COLO668 (cell line): ENCODE measurements at regions not wholly inside any gene's neighbourhood (a gene's known extent, or its start where the extent isn't known, plus 50 kb on each side); places are given as distances from the start of the nearest gene placed in this dataset.

ENCODE experiments used
- DNase-seq: peaks from one replicate; lab custom pipeline; 2025; ENCODE audit not compliant: unreplicated experiment; lab: John Stamatoyannopoulos, UW

DNA sequence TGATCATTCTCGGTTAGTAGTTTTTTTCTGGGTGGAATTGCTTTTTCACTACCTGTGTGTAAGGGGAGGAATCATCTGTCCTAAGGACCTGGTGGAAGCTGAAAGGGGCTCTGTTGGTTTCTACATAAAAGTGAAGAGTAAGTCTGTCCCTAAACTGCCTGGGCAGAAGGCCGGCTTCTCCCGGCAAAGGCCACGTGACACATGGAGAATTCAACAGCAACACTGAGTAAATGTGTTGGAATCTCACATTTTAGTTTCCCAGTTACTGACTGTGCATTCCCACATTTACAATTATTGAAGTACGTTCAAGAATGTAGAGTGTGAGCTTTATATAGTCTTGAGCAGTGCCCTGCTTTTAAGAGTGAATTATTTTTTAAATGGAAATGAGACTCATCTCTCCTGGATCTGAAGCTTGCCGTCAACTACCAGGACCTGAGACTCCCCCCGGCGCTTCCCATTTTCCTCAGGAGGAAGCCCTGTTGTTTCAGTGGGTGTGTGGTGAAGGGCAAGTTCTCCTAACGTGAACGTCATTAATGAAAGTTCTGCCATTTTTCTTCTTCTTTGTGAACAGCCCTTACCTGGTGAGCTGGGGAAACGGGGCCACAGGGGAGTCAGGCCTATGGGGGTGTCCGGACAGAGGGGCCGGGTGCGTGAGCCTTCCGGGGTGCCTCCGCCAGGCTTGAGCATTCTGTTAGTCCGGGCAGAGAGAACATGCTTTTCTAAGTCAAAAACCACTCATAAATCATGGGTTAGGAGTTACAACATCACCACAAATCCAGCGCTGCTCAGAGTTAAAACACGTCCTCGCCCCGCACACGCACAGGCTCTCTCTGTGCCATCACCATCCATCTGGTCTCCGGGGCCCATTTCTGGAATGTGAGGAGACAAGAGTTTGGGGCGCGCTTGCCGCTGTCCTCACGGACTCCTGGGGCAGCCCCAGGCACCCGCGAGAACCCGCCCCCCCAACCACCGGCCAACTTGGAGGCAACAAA, 56.6 kb upstream of the SMOC2 start:
- no peak for DNase-seq

DNA sequence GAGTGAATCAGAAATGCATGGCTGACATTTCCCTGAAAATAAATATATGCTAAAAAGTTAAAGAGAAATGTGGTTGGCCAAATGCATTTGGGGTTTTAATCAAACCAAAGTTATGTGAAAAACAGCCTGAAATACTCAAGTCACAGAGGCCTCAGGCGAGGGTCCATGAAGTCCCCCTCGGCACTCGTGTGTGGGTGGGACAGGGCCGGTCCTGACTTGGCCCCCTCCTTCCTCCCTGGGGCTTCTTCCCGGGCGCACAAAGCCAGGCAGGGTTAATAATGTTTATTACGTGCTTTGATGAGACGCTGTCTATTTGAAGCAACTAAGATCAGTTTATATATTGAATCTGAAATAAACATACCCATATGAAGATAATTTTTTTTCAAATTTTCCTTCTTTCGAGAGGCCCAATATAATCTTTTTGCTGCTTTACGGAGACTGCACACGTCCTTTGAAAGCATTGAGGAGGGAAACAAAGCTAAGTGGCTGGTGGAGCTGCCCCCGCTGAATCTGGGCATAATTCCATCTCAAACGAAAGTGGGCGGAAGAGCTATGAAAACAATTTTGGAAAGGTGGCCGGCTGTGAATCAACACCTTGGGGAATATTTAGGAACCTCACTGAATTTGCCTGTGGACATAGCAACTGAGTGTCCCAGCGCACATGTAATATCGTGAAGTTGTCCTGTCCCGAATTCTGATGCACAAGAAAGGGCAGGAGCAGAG, 55.8 kb upstream of the SMOC2 start:
- DNase-seq: no peak

DNA sequence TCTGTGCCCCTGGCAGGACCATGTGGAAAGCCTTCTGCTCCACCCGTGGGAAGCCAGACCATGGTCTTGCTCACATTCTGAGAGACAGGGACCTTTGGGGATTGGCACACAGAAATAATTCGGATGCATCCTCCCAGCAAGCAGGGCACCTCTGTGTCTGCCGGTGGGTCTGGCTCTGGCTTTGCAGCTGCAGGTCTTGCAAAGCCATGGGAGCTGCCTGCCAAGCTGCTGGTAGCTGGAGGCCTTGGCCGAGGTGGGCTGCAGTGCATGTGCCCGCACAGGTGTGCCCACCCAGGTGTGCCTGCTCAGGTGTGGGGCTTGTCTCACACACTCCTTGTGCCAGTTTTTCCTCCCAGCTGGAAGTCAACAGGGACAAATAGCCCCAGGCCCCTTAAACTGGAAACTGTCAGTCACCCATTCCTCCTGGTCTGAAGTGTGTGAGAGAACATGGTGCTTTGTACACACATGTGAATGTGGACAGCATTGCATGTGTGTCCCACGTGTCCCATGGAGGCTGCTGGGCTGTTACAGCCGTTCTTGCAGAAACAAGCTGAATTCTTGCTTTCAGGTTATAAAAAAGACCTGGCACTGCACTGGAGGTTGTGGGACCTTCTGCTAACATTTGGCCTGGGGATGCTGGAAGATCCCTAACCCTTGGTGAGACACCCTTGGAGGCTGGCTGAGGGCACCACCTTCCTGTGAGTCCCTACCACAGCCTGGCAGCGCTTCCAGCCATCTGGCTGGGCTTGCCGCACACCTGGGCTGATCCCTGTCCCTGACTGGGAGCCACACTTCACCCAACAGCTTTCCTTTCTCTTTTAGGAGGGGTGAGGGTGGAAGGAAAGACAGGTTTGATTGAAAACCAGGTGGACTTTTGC, 54.9 kb upstream of the SMOC2 start:
- peak; percentile 44 for DNase-seq

DNA sequence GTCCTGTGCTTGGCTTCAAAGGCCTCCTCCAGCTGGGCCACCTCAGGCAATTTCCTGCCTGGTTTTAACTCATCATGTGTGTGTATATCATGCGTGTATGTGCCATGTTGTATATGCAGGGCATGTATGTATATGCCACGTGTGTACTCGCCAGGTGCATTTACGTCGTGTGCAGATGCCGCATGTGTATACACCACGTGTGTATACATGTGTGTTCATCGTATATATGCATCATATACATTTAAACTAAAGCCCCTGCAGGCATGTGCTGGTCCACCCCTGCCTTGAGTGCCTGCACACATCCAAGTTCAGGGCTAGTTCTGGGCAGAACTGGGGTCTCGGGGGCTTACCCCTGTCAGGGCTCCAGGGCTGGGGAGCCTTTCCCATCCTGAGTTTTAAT, 54.0 kb upstream of the SMOC2 start:
- DNase-seq: no peak

DNA sequence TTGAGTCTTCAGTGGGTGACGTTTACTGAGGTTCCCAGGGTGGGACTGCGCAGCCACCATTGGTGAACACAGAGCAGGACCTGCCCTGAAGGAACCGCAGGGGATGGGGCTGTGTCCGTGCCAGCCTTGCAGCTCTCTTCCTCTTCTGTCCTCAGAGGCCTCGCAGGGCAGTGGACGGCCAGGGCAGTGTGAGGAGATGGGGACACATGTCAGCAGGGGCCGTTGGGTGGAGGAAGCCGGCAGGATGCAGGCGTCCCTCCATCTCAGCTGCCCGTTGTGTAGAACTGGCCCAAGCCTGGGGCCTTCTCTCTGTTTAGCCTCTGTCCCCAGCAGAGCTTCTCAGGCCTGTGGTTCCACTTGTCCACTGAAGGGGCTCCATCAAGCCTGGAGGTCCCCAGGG, 53.6 kb upstream of the SMOC2 start:
- no peak for DNase-seq

DNA sequence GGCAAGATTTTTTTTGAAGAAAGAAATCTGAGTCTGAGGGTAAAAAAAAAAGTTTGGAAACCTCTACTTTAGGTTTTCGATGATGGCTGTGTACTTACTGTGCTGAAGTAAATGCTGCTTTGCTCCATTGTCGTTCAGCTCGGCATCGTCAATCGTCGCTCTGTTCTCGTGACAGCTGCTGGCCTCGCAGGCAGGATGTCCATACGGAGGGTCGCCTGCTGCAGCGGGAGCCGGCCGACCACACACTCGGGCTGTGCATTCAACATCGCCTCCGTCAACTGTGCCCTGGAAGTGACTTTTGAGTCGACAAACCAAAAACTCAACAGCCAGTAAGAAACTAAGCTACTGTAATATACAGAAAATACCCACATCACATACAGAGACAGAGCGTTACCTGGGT, 53.1 kb upstream of the SMOC2 start:
- DNase-seq: no peak

DNA sequence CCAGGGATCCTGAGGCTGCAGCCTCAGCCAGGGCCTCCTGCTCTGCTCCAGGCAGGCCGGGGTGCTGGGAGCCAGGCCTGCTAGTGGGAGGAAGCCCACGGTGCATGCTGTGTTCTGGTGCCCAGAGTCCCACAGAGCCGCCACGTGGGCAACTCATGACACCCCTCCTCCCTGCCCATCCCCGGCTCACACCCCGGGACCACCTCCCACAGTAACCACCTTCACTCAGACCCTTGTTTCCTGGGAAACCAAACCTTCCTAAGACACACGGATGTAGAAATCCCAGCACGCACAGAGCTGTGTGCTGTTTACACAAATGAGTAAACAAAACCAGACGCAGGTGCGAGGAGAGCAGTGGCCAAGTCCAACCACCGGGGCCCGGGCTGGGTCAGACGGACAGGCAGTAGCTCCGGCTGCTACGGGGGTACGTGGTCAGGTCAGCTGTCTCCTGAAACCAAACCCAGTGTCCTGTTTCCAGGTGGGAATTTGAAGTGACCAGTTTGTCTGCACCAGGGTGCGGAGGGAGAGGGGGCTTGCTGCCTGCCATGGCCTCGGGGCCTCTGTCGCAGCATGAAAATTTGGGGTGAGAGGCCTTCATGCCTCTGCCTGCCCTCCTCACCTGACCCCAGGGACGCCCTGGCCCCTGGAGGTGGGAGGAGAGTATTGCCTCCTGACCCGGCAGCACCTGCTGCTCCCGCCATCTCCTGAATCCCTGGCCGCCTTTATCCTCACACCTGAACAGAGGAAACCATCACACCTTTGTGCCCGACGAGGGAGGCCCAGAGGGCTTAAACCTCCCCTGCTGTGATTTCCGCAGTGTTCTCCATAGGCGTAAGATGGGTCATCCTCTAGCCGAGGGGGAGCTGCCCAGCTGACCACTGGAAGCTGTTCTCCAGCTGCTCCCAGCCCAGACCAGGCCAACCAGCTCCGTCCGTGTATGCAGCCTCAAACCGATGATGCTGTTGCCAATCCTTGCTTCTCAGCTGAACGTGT, 52.0 kb upstream of the SMOC2 start:
- peak; percentile 83 for DNase-seq

DNA sequence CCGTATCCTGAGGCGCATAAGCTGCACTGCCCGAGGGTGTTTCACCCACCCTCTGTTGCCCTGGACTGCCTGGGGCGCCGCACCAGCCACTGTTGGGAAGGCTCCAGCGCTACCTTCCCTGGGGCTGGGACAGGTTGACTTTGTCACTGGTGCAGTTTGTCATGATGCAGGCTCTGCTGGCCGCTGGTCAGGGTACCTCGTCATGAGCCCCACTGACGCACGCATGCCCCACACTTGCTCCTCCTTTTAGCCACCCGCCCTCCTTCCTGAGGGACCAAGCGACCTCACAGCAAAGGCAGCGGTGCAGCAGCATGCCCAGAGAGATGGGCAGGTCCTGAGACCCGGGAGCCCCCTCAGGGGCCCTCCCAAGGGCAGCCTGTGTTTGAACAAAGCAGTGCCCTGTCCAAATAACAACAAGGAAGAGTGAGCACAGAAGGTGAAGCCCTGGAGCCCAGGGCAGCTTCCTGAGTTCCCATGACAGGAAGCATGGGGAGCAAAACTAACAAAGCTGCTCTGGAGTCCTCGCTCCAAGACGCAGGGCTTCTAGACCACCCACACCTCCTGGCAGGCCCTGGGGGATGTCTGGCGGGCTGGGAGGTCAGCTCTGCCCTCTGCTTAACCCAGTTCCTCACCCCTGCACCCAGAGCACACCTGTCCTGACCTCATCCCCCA, 50.1 kb upstream of the SMOC2 start:
- DNase-seq: no peak
